ENCODE measurements at regions not wholly inside any gene's neighbourhood (a gene's known extent, or its start where the extent isn't known, plus 50 kb on each side); places are given as distances from the start of the nearest gene placed in this dataset.

- Histone ChIP-seq H3K27ac (no peak overlapping the region), H3K4me2 (no peak overlapping the region), H3K9me3 (ENCODE audit: low read depth) (no peaks in the 10 kb centered on the region), H3K79me2 (no peaks in the 10 kb centered on the region), H2AFZ (no peak overlapping the region), H3K4me1 (ENCODE audit: insufficient read depth) (no peaks in the 10 kb centered on the region), H3K27me3 (no peaks in the 10 kb centered on the region), H3K36me3 (replicated peaks; ENCODE audit: insufficient read depth, low read depth) (no peaks in the 10 kb centered on the region), H4K20me1 (ENCODE audit: insufficient read depth, poor library complexity, severe bottlenecking) (no peaks in the 10 kb centered on the region), H3K9me2 (replicated peaks; ENCODE audit: insufficient read depth) (no peaks in the 10 kb centered on the region), H3K4me3 (no peak overlapping the region)
- 93% methylated on average over 3 of the region's 3 CpGs for WGBS (ENCODE audit: low lambda C conversion rate, missing lambda C conversion rate)
- DNase-seq (ENCODE audit: low spot score): no peak
- no peak for TF ChIP-seq EZH2phosphoT487 (IDR thresholded peaks at IDR 0.05; ENCODE audit: low read depth, severe bottlenecking, unreplicated experiment)
- no peak for TF ChIP-seq EZH2 (IDR thresholded peaks at IDR 0.05; ENCODE audit: borderline replicate concordance)
- TF ChIP-seq CTCF (IDR thresholded peaks at IDR 0.05; ENCODE audit: poor library complexity): no peak
Observed at GRCh38 chr14:82755476-82755875, 1221.8 kb upstream of the SEL1L start.

- no peaks in the 10 kb centered on the region for H3K36me3 ChIP-seq (replicated peaks; ENCODE audit: insufficient read depth, low read depth)
- H4K20me1 ChIP-seq (ENCODE audit: insufficient read depth, poor library complexity, severe bottlenecking): no peaks in the 10 kb centered on the region
- whole genome bisulfite sequencing (ENCODE audit: low lambda C conversion rate, missing lambda C conversion rate): 85% methylated on average over 1 of the region's 1 CpG
- no peaks in the 10 kb centered on the region for H3K27me3 ChIP-seq
- no peaks in the 10 kb centered on the region for H3K4me1 ChIP-seq (ENCODE audit: insufficient read depth)
- TF ChIP-seq EZH2 (IDR thresholded peaks at IDR 0.05; ENCODE audit: borderline replicate concordance) (no peak), EZH2phosphoT487 (IDR thresholded peaks at IDR 0.05; ENCODE audit: low read depth, severe bottlenecking, unreplicated experiment) (no peak), CTCF (IDR thresholded peaks at IDR 0.05; ENCODE audit: poor library complexity) (no peak)
- H2AFZ ChIP-seq: no peak overlapping the region
- H3K79me2 ChIP-seq: no peaks in the 10 kb centered on the region
- no peak overlapping the region for H3K27ac ChIP-seq
- H3K9me2 ChIP-seq (replicated peaks; ENCODE audit: insufficient read depth): no peaks in the 10 kb centered on the region
- DNase-seq (ENCODE audit: low spot score): no peak
- H3K4me3 ChIP-seq: no peak overlapping the region
- no peaks in the 10 kb centered on the region for H3K9me3 ChIP-seq (ENCODE audit: low read depth)
- H3K4me2 ChIP-seq: no peak overlapping the region
Observed at GRCh38 chr14:82755923-82756322, 1222.3 kb upstream of the SEL1L start.

GRCh38 chr14:82757776-82758175 lies 1224.1 kb upstream of the SEL1L start:
- Histone ChIP-seq H3K79me2 (no peaks in the 10 kb centered on the region), H3K4me2 (no peak overlapping the region), H2AFZ (no peak overlapping the region), H3K36me3 (replicated peaks; ENCODE audit: insufficient read depth, low read depth) (no peaks in the 10 kb centered on the region), H3K27me3 (no peaks in the 10 kb centered on the region), H3K9me3 (ENCODE audit: low read depth) (no peaks in the 10 kb centered on the region), H4K20me1 (ENCODE audit: insufficient read depth, poor library complexity, severe bottlenecking) (no peaks in the 10 kb centered on the region), H3K4me1 (ENCODE audit: insufficient read depth) (no peaks in the 10 kb centered on the region), H3K9me2 (replicated peaks; ENCODE audit: insufficient read depth) (no peaks in the 10 kb centered on the region), H3K27ac (no peak overlapping the region), H3K4me3 (no peak overlapping the region)
- DNase-seq (ENCODE audit: low spot score): no peak
- 46% methylated on average over 2 of the region's 2 CpGs for WGBS (ENCODE audit: low lambda C conversion rate, missing lambda C conversion rate)
- TF ChIP-seq EZH2 (IDR thresholded peaks at IDR 0.05; ENCODE audit: borderline replicate concordance) (no peak), EZH2phosphoT487 (IDR thresholded peaks at IDR 0.05; ENCODE audit: low read depth, severe bottlenecking, unreplicated experiment) (no peak), CTCF (IDR thresholded peaks at IDR 0.05; ENCODE audit: poor library complexity) (no peak)

- H3K36me3 ChIP-seq (replicated peaks; ENCODE audit: insufficient read depth, low read depth): no peaks in the 10 kb centered on the region
- H3K4me2 ChIP-seq: no peak overlapping the region
- no peaks in the 10 kb centered on the region for H3K4me1 ChIP-seq (ENCODE audit: insufficient read depth)
- no peaks in the 10 kb centered on the region for H3K27me3 ChIP-seq
- no peaks in the 10 kb centered on the region for H3K9me3 ChIP-seq (ENCODE audit: low read depth)
- TF ChIP-seq EZH2 (IDR thresholded peaks at IDR 0.05; ENCODE audit: borderline replicate concordance) (no peak), EZH2phosphoT487 (IDR thresholded peaks at IDR 0.05; ENCODE audit: low read depth, severe bottlenecking, unreplicated experiment) (no peak), CTCF (IDR thresholded peaks at IDR 0.05; ENCODE audit: poor library complexity) (no peak)
- no peak for DNase-seq (ENCODE audit: low spot score)
- H4K20me1 ChIP-seq (ENCODE audit: insufficient read depth, poor library complexity, severe bottlenecking): no peaks in the 10 kb centered on the region
- no peak overlapping the region for H3K4me3 ChIP-seq
- WGBS (ENCODE audit: low lambda C conversion rate, missing lambda C conversion rate): 70% methylated on average over 3 of the region's 3 CpGs
- H2AFZ ChIP-seq: no peak overlapping the region
- H3K79me2 ChIP-seq: no peaks in the 10 kb centered on the region
- H3K27ac ChIP-seq: no peak overlapping the region
- no peaks in the 10 kb centered on the region for H3K9me2 ChIP-seq (replicated peaks; ENCODE audit: insufficient read depth)
Observed at GRCh38 chr14:82759656-82760055, 1226.0 kb upstream of the SEL1L start.
